ENCODE measurements at regions not wholly inside any gene's neighbourhood (a gene's known extent, or its start where the extent isn't known, plus 50 kb on each side); places are given as distances from the start of the nearest gene placed in this dataset.

DNA sequence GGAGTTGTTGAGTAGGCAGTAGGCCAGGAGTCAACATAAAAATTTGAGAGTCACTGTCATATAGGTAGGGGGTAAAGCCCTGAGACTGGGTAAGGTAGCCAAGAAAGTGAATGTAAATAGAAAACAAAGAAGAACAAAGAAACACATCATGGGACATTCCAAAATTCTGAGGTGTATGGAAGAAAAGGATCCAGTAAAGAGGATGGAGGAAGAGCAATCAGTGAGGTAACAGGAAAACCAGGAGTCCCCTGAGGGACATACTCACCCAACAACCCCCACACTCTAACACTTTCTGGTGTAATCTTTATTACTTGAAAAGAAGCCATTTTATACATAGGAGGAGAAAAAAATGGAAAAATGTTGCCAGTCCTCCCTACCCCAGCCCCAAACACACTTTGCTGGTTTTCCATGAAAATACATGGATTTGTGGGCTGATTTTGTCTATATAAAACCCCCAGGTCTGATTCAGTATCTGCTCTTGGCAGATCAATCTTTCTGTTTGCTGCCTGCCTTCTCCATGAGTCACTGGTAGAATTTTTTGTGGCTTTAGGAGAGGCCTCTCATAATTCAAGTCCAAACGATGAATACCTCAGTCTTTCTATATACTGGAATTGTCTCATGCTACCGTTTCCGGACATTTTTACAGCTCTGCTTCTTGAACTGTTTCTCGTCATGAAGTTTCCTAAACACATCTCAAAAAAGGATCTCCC is 271.4 kb upstream of the MAN1A1 start:
- DNase-seq (ENCODE audit: low read depth in 2 of 2, low spot score in 1 of 2), result no peak

DNA sequence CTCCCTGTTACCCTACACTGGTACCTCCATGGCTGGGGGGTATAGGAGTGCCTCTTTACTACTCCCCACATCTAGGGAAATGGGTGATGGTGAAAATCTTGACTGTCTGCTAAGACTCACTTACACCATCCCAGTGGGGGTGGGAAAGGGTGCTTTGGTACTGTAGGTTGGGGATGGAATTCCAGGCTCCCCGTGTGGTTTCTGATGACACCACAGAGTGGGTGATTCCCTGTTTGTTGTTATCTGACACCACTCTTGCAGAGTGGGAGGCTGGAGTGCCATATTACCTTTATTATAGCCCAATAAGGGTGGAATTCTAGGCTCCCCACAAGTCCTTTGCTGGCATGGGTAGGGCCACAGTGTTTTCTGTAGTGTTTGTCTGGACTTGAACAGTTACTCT is 264.6 kb upstream of the MAN1A1 start:
- no peak for DNase-seq (ENCODE audit: low read depth in 2 of 2, low spot score in 1 of 2)

- no peak for DNase-seq (ENCODE audit: low read depth in 2 of 2, low spot score in 1 of 2)
Observed at GRCh38 chr6:119612911-119613381, 263.4 kb upstream of the MAN1A1 start.

DNA sequence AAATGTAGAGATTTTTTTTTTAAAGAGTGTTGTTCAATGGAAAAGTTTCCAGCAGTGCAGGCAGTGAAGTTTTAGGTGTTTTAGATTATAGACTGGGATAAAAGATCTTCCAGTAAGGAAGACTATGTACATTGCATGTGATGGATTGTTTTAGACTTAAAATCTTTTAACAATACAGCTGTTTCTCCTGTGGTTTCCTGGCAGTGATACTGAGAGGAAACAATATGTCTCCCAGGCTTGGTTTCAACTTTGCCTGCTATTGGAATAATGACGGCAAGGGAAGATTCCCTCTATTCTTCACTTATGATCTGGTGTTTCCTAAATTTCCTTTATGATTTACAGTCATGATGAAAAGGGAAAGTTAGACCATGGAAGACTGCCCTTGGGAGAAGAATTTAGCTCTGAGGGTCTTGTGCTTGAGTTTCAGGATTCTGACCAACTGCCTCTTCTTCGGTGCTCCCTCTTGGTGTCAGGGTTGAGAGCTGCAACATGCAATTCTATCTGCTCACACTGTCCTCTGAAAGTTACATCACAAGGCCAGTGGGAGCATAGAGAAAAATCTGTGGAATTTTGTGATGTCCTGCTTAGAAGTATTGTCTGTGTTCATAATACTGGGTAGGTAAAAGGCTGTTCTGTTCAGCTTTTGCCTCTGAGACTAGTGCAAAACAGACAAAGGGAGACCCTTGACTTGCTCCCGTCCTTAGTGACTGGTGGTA is 262.8 kb upstream of the MAN1A1 start:
- no peak for DNase-seq (ENCODE audit: low read depth in 2 of 2, low spot score in 1 of 2)

DNA sequence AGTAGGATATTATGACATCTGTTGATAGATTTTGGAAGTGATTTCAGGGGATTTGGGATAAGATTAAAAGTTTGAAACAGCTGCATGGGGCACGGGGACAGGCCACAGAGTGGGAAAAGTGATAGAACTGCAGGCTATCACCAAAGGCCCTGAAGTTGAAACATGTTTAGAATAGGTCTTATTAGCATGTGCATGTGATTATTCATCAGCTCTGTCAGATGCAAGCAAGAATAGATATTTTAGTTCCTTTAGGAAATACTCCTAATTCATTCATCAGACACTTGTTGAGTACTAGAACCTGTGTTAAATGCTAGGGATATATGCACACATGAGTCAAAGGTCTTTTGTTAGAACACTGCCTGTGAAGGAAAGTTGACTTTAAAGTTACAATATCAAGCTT is 261.2 kb upstream of the MAN1A1 start:
- no peak for DNase-seq (ENCODE audit: low read depth in 2 of 2, low spot score in 1 of 2)

DNA sequence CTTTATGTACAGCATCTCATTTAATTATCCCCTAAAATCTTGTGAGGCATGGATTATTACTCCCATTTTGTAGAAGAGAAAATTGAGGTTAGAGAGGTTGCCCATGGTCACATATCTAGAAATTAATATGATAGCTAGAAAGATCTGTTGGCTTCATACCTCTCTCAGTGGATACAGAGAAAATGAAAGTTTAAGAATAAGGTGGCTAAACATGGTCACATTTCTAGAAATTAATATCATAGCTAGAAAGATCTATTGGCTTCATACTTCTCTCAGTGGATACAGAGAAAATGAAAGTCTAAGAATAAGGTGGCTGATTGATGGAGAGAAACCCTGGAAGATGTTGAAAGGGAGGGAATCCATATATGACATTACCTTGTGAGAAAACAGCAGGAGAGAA is 260.7 kb upstream of the MAN1A1 start:
- DNase-seq (ENCODE audit: low read depth in 2 of 2, low spot score in 1 of 2), result no peak

DNA sequence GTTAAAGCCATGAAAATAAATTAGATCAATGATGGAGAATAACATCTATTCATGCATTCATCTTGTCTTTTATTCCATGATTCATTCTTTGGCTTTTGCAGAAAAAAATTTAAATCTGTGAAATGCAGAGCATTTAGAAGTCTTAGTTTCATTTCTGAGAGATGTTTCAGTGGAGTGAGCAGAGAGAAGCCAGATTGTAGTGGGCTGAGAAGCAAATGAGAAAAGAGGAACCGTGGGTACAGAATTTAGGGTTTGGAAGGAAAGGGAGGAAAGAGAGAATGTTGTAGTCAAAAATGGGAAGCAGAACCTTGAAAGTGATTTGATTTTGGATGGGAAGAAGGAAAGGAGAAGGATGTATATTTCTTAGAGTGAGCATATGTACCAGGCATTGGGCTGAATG is 260.3 kb upstream of the MAN1A1 start:
- DNase-seq (ENCODE audit: low read depth in 2 of 2, low spot score in 1 of 2), result no peak

- DNase-seq (ENCODE audit: low read depth in 2 of 2, low spot score in 1 of 2), result no peak
Observed at GRCh38 chr6:119608994-119609393, 259.4 kb upstream of the MAN1A1 start.

DNA sequence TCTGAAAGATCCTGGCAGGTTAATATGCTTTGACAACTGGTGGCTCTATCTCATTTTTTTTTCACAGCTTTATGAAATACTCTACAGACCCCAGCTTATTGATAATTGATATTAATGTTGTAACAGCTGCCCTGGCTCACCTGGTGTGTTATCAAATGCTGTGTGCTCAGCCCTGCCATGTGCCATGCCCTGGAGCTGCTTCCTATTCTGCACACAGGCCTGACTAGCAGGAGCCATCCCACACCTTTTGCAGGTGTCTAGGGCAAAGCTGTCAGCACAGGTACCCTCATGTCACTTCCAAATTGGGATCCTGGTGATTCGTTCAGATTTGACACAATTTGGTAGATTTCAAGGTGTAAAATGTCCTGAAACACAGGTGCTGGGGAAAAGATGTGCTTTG is 254.6 kb upstream of the MAN1A1 start:
- no peak for DNase-seq (ENCODE audit: low read depth in 2 of 2, low spot score in 1 of 2)

- DNase-seq (ENCODE audit: low read depth in 2 of 2, low spot score in 1 of 2), result no peak
Observed at GRCh38 chr6:119603501-119603900, 253.9 kb upstream of the MAN1A1 start.

DNA sequence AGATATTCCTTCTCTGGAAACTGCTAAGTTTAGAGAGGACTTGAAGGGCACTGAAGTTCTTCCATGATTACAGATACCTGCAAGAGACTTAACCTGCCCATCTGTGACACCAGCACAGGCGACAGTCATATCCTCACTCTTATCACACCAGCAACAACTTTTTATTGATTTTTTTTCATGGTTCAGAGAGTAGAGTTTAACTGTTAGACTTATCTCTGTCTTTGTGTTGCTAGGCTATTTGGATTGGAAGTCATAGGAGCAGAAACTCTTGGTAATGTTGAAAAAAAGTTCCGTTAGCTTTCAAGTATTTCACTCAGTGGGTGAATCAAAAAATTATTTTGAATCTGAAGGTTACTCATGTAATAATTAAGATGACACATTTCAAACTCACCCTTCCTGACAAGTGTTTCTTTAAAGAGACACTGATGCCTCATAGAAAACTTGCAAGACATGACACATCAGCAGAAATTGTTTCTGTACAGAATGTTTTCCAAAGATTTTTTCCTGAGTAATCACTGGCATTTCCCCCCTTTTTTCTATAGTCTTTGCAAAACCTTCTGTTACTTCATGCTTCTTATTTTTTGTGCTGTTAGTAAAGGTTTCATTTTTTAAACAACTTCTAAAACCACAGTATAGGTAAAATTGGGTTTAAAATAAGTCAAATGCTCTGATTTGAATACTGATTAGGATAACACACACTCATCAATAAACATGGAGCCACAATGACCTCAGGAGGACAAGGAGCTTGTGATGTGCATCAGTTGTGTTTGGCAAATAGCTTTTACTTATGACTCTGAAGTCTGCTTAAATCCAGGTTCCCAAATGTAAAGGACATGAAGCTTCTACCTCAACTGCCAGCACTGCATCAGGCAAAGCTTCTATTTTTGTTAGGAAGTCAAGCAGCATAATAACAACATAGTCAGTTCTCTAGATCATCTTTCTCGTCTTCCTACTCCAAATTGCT is 252.9 kb upstream of the MAN1A1 start:
- DNase-seq (ENCODE audit: low read depth in 2 of 2, low spot score in 1 of 2), result no peak

GRCh38 chr6:119598883-119599282 is 249.3 kb upstream of the MAN1A1 start:
- DNase-seq (ENCODE audit: low read depth in 2 of 2, low spot score in 1 of 2), result no peak

DNA sequence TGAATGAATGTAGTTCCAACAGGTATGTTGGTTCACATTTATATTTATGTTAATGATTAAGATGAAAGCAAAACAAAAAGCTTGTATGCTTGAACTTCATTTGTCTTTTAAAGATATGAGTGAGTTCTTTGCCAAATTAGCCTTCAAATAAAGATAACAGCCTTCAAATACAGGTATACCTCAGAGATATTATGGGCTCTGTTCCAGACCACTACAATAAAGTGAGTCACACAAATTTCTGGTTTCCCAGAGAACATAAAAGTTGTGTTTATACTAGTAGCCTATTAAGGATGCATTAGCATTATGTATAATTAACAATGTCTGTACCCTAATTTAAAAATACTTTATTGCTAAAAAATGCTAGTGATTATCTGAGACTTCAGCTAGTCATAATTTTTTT is 245.3 kb upstream of the MAN1A1 start:
- no peak for DNase-seq (ENCODE audit: low read depth in 2 of 2, low spot score in 1 of 2)

DNA sequence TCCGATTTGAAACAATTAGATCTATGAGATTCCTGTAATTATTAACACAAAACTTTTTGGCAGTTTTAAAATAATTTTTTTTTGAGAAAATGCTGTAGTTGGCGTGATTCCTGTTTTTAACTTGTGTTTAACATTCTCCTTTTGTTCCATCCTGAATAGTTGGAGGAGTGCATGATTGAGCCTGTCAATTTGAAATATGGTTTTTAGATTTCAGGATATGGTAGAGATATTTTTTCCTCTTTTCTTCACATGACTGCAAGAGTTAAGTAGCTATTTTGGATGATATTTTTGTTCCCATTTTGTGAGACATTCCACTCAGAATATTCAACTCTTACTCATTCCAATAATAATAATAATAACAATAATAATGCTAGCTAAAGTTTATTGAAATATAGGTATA is 241.7 kb upstream of the MAN1A1 start:
- DNase-seq (ENCODE audit: low read depth in 2 of 2, low spot score in 1 of 2), result no peak

- no peak for DNase-seq (ENCODE audit: low read depth in 2 of 2, low spot score in 1 of 2)
Observed at GRCh38 chr6:119590066-119590465, 240.5 kb upstream of the MAN1A1 start.

DNA sequence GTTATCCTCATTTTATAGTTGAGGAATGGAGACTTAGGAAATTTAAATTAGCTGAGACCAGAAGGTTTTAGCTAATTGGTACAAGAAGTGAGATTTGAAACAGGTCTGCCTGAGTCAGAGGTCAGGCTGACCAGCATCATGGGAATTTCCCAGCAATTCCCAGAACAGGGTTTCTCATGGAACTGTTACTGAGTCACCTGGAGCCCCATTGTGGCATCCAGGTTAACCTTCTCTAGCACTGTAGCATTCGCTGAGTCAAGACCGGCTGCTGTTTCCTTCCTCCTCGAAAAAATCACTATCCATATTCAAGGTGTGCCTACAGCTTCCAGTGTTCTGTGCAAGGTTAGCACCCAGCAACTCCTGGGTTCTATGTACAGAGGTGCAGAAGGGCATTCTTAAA is 238.0 kb upstream of the MAN1A1 start:
- DNase-seq (ENCODE audit: low read depth in 2 of 2, low spot score in 1 of 2), result no peak

GRCh38 chr6:119586250-119586882 is 236.8 kb upstream of the MAN1A1 start:
- no peak for DNase-seq (ENCODE audit: low read depth in 2 of 2, low spot score in 1 of 2)

DNA sequence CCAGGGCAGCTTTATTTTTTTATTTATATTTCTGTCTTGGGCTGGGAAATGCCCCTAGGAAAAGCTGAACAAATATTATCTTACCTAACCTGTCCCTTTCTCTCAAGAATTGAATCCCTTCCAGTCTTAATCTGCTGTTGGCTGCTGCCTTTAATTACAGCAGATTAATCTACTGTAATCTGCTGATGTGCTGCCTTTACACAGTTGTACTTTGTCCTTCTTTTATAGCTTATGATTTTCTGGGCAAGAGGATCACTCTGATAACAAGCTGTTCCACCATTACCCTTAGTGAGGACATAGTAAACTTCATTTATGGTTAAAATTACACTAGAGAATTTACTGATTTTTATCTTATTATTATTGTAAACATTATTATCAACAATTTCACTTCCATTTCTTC is 234.5 kb upstream of the MAN1A1 start:
- DNase-seq (ENCODE audit: low read depth in 2 of 2, low spot score in 1 of 2), result no peak

GRCh38 chr6:119581220-119581619 is 231.7 kb upstream of the MAN1A1 start:
- no peak for DNase-seq (ENCODE audit: low read depth in 2 of 2, low spot score in 1 of 2)

- no peak for DNase-seq (ENCODE audit: low read depth in 2 of 2, low spot score in 1 of 2)
Observed at GRCh38 chr6:119575721-119576120, 226.2 kb upstream of the MAN1A1 start.

GRCh38 chr6:119568580-119568979 is 219.0 kb upstream of the MAN1A1 start:
- no peak for DNase-seq (ENCODE audit: low read depth in 2 of 2, low spot score in 1 of 2)
